D721Med (cell line): ENCODE measurements at regions not wholly inside any gene's neighbourhood (a gene's known extent, or its start where the extent isn't known, plus 50 kb on each side); places are given as distances from the start of the nearest gene placed in this dataset.

ENCODE experiments used
- DNase-seq: peaks from one replicate; pipeline ENCODE4 v3.0.0; 2011; ENCODE audit warnings: low spot score; ENCODE audit not compliant: insufficient read length
- FAIRE-seq: peaks from 2 replicates; lab custom pipeline; 2011; peaks lifted over from hg19 to GRCh38; lab: Jason Lieb, UNC
- TF ChIP-seq, protein P1 (sequence below): IDR thresholded peaks from 2 replicates; pipeline ENCODE4 v1.5.1; 2012; ENCODE audit warnings: mild to moderate bottlenecking, control low read depth; ENCODE audit not compliant: insufficient read depth; ENCODE audit errors: missing control alignments

DNA sequence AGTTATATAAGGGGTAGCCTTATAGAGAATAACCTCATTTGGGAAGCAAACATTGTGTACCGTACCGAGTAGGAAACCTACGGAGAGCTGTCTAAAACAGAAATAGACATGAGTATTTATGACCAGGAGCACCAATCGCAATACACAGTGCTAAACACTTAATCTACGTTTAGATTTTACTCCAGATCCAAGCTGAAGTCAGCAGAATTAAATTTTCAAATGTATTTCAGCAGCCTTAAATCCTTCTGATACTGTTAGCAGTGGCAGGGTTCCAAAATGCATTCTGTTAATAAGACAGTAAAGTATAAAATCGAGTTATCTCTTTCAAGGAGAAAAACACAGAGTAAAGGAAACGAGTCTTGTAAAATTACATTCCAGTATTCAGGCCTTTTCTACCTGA is 118.1 kb upstream of the ZNF521 start:
- no peak for FAIRE-seq
- TF ChIP-seq, protein P1, sequence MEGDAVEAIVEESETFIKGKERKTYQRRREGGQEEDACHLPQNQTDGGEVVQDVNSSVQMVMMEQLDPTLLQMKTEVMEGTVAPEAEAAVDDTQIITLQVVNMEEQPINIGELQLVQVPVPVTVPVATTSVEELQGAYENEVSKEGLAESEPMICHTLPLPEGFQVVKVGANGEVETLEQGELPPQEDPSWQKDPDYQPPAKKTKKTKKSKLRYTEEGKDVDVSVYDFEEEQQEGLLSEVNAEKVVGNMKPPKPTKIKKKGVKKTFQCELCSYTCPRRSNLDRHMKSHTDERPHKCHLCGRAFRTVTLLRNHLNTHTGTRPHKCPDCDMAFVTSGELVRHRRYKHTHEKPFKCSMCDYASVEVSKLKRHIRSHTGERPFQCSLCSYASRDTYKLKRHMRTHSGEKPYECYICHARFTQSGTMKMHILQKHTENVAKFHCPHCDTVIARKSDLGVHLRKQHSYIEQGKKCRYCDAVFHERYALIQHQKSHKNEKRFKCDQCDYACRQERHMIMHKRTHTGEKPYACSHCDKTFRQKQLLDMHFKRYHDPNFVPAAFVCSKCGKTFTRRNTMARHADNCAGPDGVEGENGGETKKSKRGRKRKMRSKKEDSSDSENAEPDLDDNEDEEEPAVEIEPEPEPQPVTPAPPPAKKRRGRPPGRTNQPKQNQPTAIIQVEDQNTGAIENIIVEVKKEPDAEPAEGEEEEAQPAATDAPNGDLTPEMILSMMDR = no peak

GRCh38 chr18:25469489-25469888 is 117.5 kb upstream of the ZNF521 start:
- DNase-seq (no peak), FAIRE-seq (no peak)
- TF ChIP-seq, protein P1 = no peak

More for the DNA sequence above, 118.1 kb upstream of the ZNF521 start:
- DNase-seq = no peak

- no peak for FAIRE-seq
- DNase-seq = no peak
- TF ChIP-seq, protein P1 = no peak
Measured at GRCh38 chr18:25467226-25467987, 115.4 kb upstream of the ZNF521 start.

DNA sequence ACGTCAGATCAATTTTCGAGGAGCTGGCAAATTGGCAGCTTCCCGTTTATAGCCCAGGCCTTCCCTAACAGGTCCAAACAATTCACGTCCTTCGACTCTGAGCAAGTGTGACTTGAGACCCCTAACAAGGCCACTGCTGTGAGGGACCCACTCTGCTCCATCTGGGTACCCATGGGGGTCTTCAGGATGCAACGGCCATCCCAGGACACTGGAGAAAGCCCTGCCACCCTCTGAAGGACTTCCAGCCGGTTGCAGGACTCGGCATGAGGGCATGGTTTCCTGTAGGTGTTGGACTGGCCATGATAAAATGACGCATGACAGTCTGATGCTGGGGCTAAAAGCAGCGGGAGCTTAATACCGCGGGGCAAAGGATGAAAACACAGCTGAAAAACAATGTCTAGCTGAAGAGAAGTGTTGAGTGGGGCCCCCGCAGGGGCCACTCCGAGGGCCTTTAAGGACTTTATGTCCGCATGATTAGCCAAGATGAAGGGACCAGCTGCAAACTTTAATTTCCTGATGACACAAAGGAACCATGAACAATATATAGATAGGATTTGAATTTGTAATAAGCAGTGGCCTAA is 113.3 kb upstream of the ZNF521 start:
- TF ChIP-seq, protein P1 = no peak
- FAIRE-seq (no peak), DNase-seq (no peak)

DNA sequence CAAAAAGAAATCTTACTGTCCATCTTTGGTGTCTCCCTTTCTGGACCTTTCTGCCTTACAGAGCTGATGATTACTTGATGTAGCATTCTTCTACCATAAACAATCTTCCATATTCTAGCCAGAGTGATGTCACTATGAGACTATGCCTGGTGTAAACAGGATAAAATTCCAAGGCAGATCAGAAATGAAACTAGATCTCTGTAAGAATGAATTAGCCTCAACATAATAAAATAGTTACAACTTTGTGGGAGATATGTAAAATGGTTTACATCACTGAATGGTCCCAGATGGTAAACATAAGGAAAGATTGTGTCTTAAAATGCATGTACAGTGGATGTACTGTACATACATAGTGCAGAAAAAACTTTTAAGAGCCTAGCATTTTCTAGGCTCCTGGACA is 112.3 kb upstream of the ZNF521 start:
- TF ChIP-seq, protein P1 = no peak
- FAIRE-seq (no peak), DNase-seq (no peak)

- FAIRE-seq (no peak), DNase-seq (no peak)
- TF ChIP-seq, protein P1 = no peak
Measured at GRCh38 chr18:25463726-25464125, 111.8 kb upstream of the ZNF521 start.

GRCh38 chr18:25459814-25460213 is 107.8 kb upstream of the ZNF521 start:
- TF ChIP-seq, protein P1 = no peak
- DNase-seq (no peak), FAIRE-seq (no peak)
